GM18951 (cell line): ENCODE measurements at regions not wholly inside any gene's neighbourhood (a gene's known extent, or its start where the extent isn't known, plus 50 kb on each side); places are given as distances from the start of the nearest gene placed in this dataset.

Experiments used
- POLR2A ChIP-seq: IDR thresholded peaks from 4 replicates; pipeline ENCODE4 v1.6.1; 2011; ENCODE audit warnings: mild to moderate bottlenecking; ENCODE audit not compliant: insufficient read length, insufficient read depth; ENCODE audit errors: extremely low read depth
- in situ Hi-C: fragments of 300-500 bp; cut with MboI; formaldehyde crosslinking; loops from one replicate; pipeline ENCODE4 v1.12.0; 2022; ENCODE audit warnings: low sequenced_read_pairs, mixed read lengths, inconsistent platforms; ENCODE audit not compliant: unreplicated experiment

DNA sequence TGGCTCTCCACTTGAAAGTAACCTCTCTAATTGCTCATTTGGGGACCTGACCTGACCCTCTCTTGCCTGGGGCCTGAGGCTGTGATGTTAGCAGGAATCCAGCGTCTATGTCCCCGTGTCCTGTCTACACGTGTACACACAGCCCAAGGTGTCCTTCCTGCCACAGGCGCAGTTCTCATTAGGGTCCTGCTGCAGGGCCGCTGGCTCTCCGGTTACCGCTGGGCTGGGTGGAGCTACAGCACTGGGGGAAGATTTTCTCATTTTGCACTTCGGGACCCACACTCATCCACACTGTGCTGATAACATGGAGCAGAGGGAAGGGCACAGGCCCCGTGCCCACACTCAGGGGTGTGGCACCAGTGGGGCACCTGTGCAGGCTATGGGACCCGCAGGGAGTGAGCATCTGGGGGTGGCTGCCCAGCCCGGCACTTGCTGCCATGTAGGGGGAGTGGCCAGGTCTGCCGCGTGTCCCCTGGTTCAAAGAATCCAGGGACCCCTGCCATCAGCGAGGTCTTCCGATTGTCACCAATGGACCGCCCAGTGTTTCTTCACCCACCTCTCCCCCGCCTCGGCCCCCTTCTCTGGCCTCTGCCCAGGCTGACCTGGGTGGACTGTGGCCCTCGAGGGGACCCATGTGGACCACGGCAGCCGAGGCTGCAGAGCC lies 98.7 kb upstream of the SFSWAP start:
- in situ Hi-C loops: no loop called here
- no peak for TF ChIP-seq POLR2A

DNA sequence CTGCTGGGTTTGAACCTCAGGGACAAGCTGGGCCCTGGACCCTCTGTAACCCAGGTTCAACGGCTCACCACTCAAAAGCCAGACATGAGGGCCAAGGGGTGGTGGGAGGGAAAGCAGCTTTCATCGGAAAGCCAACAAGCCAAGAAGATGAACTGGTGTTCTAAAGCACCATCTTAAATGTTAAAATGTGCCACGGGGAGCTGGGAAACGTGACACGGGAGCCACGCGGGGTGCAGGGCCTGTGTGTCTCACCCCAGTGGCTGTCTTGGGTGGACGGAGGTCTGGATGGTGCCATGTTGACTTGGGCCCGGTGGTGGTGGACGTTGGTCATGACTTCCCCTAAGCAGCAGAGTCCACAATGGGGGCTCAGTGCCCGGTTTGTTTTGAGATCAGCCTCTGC lies 97.7 kb upstream of the SFSWAP start:
- in situ Hi-C loops: no loop called here
- TF ChIP-seq POLR2A: no peak

DNA sequence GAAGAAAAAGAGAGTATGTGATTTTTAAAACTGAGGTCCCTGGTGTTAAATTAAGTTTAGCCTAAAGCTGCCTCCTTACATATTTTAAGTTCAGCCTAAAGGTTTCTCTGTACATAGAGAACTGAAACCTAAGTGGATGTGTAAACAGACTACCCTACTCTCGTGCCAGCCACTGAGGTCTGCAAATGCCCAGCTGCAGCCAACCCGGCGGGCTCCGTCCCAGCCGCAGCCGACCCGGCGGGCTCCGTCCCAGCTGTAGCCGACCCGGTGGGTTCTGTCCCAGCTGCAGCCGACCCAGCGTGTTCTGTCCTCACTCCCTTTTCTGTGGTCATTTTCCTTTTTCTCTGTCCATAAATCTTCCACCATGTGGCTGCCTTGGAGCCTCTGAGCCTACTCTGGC lies 97.2 kb upstream of the SFSWAP start:
- no peak for TF ChIP-seq POLR2A
- in situ Hi-C loops: no loop called here

DNA sequence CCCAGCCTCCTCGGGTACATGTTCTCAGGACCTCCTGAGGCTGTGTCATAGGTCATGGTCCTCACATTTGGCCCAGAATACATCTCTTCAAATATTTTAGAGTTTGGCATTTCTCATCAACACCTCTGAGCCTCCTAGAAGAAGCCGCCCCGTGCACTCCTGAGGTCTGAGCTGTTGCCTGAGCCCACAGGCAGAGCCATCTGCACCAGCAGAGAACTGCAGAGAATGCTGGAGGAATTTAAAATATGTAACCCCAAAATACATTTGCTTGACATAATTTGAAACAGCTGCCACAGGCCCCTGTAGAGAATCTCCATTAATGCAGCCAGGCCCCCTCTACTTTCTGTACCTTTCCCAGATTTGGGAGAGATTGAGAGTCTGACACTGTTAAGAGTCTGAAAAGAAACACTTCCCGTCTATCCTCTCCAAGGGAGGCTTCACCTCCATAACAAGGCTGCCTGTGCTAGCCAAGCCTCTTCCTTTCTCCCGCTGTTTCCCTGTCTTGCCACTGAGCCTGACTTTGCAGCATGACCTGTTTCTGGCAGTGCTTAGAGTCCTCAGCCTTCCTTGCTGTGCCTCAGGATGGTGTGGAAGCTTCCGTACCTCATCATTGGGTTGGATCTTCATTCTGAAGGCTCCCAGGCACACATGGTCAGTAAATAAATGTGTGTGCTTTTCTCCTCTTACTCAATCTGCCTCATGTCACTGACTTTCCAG lies 95.4 kb upstream of the SFSWAP start:
- in situ Hi-C loops: no loop called here
- TF ChIP-seq POLR2A: no peak

DNA sequence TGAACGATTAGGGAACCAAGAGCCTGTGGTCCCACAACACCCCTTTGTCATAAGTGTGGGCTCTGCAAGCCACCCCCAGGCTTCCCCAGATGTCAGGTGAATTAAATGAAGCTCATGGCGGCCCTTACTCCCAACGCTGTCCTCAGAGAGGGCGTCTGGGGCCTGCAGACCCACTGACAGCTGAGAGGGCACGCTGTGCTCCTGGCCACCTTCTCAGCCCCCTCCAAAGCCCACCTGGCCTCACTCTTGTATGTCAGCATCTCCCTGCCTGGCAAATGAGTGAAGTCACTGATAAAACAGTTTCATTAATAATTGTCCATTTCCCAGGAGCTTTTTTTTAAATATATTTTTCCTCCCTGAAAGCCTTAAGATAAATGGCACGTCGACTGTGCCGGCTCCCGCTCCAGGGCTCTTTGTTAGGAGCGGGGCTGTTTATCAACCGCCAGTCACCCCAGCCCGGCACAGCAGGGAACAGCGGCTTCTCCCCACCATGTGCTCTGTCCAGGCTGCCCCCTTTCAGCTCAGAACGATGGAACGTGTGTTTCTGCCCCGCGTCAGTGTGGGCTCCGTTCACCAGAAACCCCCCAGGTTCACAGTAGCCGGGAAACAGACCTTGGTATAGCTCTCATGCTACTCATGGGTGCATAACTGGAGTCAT lies 94.7 kb upstream of the SFSWAP start:
- TF ChIP-seq POLR2A: no peak
- in situ Hi-C loops: no loop called here

DNA sequence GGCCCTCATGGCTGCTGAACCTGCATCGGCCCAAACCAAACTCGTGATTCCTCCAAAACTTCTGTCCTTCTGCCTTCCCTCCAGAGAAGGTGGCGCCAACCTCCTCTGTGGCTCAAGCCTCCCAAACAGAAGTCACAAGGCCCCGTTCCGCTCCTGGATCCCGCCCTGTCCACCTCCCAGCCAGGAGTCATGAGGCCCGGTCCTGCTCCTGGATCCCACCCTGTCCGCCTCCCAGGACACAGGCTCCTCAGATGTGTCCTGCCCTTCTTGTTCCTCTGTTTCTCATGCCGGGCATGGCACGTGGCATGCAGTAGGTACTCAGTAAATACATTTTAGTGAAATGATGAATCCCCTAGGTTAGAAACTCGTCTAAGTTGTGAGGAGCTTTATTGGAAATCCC lies 94.2 kb upstream of the SFSWAP start:
- in situ Hi-C loops: no loop called here
- TF ChIP-seq POLR2A: no peak

DNA sequence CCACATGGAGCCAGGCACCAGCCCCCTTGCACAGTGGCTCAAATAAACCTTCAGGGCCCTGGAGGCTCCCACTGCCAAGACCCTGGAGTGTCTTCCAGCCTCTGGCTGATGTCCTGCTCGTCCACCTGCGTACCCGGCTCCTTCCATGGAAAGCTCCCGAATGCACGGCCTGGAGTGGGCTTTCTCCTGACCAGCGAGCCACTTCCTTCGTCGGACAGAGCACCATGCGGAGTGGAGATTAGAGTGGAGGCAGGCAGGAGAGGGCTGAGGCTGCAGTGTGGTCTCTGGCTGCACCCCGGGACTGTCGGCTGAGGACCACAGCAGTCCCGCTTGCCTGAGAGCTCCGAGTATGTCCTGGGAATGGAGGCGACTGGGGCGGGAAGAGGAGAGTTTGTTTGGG lies 93.7 kb upstream of the SFSWAP start:
- in situ Hi-C loops: no loop called here
- no peak for TF ChIP-seq POLR2A

DNA sequence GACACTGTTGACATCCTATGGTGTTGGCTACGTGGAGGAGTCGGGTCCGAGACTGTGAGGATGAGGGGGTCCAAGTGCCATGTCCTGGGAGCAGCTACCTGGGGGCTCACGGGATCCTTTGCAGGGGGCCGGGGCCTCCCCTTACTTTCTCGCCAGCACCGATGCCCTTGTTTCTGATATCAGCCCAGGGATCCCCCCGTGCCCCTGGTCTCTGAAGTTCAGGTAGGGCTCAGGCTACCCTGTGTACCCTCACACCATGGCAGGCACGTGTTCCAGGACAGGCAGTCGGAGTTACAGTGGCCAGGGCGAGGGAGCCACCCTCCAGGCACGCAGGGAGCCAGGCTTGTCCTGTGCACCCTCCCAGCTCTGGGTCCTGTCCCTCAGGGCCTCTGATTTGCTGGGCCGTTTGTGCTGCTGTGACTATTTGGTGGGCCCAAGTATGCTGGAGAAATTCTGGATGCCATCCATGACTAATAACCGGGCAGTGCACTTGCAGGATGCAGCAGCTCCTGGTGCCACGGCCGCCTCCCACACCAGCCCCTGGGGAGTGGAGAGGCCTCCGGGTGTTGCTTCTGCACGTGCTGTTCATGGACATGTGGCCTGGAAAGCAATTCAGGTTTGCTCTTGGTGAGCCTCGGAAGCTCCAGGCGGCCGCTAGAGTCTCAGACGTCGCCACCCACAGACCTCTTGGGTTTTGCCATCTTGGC lies 93.1 kb upstream of the SFSWAP start:
- in situ Hi-C loops: no loop called here
- no peak for TF ChIP-seq POLR2A

DNA sequence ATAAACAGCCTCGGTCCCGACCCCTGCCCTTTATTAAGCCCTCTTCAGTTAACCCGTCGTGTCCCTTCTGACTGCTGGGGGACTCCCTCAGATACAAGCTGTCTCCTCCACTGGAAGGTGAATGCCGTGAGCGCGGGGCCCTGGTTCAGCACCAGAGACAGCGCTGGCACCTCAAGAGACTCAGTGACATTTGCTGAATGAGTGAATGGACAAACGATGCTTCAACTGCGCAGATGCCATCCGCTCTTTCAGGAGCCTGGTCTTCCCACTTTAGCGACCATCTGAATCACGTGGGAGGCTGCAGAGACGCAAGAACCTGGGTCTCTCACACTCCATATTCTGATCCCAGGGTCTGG lies 92.6 kb upstream of the SFSWAP start:
- TF ChIP-seq POLR2A: no peak

DNA sequence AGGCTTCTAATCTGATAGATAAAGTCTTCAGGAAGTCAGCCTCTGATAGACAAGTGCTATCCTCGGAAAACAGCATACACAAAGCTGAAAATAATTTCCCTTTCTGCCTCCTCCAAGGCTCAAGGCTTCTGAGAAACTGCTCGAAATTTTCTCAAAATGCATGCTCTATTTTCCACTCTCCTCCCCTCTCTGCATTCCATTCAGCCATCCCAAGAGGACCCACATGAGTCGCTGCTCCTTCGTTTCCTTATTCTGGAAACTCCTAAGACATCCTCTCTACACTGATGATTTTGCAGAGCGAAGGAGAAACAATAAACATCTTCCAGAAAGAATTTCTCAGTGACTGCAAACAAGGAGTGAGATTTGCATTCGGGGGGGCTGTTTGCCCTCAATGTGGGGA lies 92.2 kb upstream of the SFSWAP start:
- in situ Hi-C loops: no loop called here
- TF ChIP-seq POLR2A: no peak

More for the DNA sequence above, 92.6 kb upstream of the SFSWAP start:
- in situ Hi-C loops: no loop called here

DNA sequence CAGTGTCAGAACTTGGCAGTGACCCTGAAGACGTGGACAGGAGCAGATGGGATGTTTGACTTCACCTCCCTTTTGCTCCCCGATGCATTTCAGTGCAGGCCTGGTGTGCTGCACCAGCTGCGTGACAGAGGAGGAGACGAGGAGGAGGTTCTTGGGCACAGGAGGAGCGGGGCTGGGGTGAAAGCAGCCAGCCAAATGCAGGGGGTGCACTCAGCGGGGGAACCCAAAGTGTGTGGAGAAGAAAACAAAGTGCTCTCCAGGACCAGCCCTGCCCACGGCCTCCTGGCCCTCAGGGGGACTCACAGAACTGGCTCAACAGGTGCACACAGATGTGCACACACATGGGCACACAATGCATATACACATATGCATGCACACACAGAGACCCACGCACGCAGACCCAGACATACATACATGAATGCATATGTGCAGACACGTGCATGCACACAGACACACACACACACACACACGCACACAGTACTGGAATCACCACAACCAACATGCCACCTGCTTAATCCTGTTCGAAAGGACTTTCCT lies 91.7 kb upstream of the SFSWAP start:
- in situ Hi-C loops: no loop called here
- TF ChIP-seq POLR2A: no peak

DNA sequence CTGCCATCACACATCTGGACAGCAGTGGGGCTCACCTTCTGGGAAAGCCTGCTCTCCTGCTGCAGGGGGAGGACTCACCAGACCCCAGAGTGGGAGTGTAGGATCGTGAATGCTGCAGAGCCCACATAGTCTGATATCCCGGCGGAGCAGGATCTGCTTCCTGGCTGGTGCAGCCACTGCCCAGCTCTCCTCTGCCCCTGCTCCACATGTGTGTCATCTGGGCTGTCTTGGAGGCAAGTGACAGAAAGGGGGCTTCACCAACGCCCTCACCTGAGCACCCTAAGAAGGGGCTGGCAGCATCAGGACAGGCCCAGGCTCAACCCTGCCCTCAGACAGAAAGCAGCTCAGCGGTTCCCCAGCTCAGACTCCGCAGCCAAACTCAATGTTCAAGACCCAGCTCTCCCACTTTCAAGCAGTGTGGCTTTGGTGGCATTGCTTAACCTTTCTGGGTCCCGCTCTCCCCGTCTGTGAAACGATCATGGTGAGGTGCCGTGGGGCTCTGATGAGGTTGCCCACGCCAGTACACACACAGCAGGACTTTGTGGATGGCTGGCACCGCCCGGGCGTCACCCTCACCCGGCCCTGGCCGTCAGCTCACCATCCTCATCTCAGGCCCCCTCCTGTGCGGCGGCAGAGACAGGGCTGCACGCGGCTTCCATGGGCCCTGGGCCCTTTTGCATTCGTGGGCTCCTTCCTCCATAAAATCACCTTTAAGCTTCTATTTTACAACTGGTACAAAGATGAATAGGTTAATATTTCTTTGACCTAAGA lies 91.0 kb upstream of the SFSWAP start:
- no peak for TF ChIP-seq POLR2A
- in situ Hi-C loops: loop anchor here (5.0 kb wide), 1 partner anchor 278 kb away; no protein-coding TSS in a partner anchor

DNA sequence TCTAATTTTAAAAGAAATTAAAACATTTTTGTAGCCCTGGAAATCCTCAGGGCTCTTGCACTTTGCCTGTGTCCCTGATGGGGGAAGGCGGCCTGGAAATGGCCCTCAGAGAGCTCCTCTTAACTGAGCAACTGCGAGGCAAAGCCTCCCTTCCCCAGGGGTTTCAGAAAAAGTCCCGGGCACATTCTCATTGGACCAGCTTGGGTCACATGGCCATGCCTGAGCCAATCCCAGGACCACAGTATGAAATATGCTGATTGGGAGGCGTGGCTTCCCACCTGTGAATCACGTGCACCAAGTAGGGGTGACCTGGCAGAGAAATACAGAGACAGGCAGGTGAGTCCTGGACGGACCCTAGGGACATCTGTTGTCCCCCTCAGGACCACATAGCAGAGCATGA lies 90.4 kb upstream of the SFSWAP start:
- in situ Hi-C loops: loop anchor here (5.0 kb wide), 1 partner anchor 278 kb away; no protein-coding TSS in a partner anchor
- TF ChIP-seq POLR2A: no peak
